ENCODE measurements at regions not wholly inside any gene's neighbourhood (a gene's known extent, or its start where the extent isn't known, plus 50 kb on each side); places are given as distances from the start of the nearest gene placed in this dataset.
A peak's percentile ranks its signal among the peaks of the same experiment; 100 is the strongest.
"Not testable (repeated sequence)": the region's sequence is repeated elsewhere in the genome, so short reads cannot be mapped to it uniquely, and the experiment has no call there.

DNA sequence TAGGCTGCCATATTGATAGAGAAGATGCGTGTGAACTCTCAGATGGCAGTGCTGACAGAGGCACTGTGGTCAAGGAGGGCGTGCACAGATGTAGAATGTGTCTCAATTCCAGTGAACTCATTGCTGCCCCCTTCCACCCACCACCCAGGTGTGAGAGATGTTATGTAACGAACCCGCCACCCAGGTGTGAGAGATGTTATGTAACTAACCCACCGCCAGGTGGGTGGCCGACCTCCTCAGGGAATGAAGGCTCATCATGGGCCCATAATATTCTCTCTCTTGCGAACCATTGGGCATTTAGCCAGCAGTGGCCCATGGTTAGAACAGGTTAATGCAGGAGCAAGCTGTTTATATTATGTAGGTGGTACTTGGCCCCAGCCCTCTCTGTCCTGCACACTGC is 140.4 kb upstream of the MTPN start:
- DNase-seq (ENCODE audit: low read depth): no peak

GRCh38 chr7:136116186-136116585 is 139.0 kb upstream of the MTPN start:
- DNase-seq (ENCODE audit: low read depth): no peak

- no peak for DNase-seq (ENCODE audit: low read depth)
These were observed 138.0 kb upstream of the MTPN start for GRCh38 chr7:136114966-136115762.

GRCh38 chr7:136114467-136114866 is 137.3 kb upstream of the MTPN start:
- not testable (repeated sequence) for DNase-seq (ENCODE audit: low read depth)

GRCh38 chr7:136109037-136109436 is 131.9 kb upstream of the MTPN start:
- not testable (repeated sequence) for DNase-seq (ENCODE audit: low read depth)

DNA sequence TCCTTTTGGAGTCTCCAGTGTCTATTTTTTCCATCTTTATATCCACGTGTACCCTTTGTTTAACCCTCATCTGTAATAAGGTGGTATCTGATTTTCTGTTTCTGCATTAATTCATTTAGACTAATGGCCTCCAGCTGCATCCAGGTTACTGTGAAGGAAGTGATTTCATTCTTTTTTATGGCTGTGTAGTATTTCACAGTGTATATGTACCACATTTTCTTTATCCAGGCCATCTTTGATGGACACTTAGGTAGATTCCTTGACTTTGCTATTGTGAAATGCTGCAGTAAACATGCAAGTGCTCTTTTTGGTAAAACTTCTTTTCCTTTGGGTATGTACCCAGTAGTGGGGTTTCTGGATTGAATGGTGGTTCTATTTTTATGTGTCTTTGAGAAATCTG is 128.0 kb upstream of the MTPN start:
- no peak for DNase-seq (ENCODE audit: low read depth)

DNA sequence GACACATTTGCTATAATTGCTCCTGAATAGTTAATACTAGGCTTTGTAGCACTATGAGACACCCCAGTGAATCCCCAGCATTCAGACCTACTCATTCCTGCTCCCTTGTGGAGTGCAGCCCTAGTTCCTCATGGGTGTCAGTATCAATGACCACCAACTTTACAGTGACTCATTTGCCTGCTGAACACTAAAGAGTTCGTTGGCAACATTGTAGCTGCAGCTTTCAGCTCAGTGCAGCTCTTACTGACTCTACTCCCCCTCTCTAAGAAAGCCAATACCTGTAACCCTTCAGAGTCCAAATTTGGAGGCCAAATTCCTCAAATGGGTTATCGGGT is 127.1 kb upstream of the MTPN start:
- no peak for DNase-seq (ENCODE audit: low read depth)

GRCh38 chr7:136103545-136104268 is 126.5 kb upstream of the MTPN start:
- no peak for DNase-seq (ENCODE audit: low read depth)

GRCh38 chr7:136102881-136103280 is 125.7 kb upstream of the MTPN start:
- DNase-seq (ENCODE audit: low read depth): no peak

- not testable (repeated sequence) for DNase-seq (ENCODE audit: low read depth)
These were observed 115.6 kb upstream of the MTPN start for GRCh38 chr7:136092714-136093113.

GRCh38 chr7:136087881-136088280 is 110.7 kb upstream of the MTPN start:
- no peak for DNase-seq (ENCODE audit: low read depth)

GRCh38 chr7:136086712-136087111 is 109.6 kb upstream of the MTPN start:
- DNase-seq (ENCODE audit: low read depth): peak; percentile 2

GRCh38 chr7:136079934-136080333 is 102.8 kb upstream of the MTPN start:
- DNase-seq (ENCODE audit: low read depth): no peak

DNA sequence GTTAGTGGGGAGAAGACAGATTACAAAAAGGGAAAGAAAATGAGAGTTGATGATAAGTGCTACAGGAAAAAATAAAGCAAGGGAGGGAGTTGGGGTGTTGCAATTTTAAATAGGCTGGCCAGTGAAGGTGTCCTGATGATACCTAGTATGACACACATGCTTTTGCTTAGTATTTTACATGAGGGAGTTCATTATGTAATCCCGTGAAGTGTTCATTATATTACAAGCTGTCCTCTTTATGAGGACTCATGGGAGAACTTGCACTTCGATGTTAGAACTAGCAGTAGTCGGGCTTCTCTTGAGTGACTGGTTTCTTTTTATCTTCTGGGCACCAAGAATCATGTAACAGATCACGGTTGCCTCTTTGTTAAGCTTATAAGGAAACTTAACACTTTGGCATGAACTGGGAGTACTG is 102.3 kb upstream of the MTPN start:
- no peak for DNase-seq (ENCODE audit: low read depth)

DNA sequence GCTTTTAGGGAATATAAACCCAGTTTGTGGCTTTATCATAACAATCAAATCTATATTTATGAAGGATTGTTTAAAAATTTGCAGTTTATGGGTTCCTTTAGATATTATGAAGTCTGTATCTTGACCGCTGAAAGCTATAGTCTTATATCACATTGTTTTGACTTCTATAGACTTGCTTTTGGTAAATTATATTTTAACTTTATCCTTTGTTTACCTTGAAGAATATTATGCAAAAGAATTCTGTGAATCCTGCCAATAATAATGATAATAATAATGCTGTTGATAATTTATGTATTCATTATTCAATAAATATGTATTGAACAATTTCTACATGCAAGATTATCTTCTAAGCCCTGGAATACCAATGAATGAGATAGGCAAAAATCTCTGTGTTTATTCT is 101.9 kb upstream of the MTPN start:
- no peak for DNase-seq (ENCODE audit: low read depth)

DNA sequence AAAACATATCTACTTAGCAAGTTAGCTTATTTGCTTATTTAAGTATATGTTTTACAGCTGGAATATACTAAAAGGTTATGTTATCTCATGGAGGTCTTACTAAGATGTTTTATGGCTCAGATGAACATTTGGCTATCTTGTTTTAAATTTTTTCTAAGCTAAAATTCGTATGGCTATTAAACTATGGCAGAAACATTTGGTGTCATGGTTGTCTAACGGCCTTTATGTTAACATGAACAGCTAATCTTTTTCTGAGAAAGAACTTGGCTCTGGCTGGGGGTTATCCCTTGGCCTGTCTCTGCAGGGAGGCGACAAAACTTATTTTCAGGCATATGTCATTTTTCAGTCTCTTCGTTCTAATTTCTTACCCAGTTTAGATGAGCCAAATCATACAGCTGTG is 101.5 kb upstream of the MTPN start:
- no peak for DNase-seq (ENCODE audit: low read depth)

GRCh38 chr7:136076954-136077353 is 99.8 kb upstream of the MTPN start:
- DNase-seq (ENCODE audit: low read depth): no peak

GRCh38 chr7:136074843-136075242 is 97.7 kb upstream of the MTPN start:
- no peak for DNase-seq (ENCODE audit: low read depth)

GRCh38 chr7:136072447-136072846 is 95.3 kb upstream of the MTPN start:
- no peak for DNase-seq (ENCODE audit: low read depth)

DNA sequence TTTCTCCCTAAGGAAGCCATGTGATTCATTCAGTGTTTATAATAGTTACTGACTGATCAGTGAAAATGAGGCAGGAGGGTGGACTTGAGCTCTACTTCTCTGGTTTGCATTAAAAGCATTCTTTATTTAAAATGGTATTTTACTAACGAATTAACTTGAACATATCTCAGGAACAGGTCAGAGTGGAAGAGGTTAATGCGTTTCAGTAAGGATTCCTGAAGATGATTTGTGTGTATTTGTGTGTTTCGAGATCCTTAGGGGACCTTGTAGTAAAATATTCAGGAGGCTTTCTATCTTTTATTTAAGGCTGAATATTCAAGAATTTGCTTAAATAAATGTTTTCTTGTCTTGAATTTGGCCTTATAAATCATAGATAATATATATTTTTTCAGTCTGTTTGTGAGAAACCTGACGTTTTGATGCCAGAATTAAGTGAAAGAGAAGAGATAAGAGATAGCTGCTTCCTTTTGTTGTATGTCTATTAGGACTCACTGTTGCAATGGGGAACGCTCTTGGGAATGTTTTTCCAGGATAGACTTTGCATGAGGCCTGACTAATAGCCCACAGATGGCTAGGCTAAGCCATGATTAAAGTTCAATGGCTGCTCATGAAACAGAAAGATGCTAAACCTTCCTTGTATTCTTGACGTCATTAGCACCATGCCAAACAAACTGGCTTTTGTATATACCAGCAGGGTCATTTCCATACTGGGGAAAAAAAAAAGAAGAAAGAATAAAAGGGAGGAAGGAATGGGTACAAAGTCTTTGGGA is 93.8 kb upstream of the MTPN start:
- no peak for DNase-seq (ENCODE audit: low read depth)

GRCh38 chr7:136069840-136070529 is 92.8 kb upstream of the MTPN start:
- DNase-seq (ENCODE audit: low read depth): no peak

- no peak for DNase-seq (ENCODE audit: low read depth)
These were observed 90.1 kb upstream of the MTPN start for GRCh38 chr7:136067277-136067676.
